ENCODE measurements at regions not wholly inside any gene's neighbourhood (a gene's known extent, or its start where the extent isn't known, plus 50 kb on each side); places are given as distances from the start of the nearest gene placed in this dataset.

GRCh38 chr11:111035746-111036145 lies 209.8 kb upstream of the POU2AF2 start:
- Histone ChIP-seq H3K27ac (ENCODE audit: low read length) (no peak overlapping the region), H3K27me3 (ENCODE audit: control insufficient read depth, insufficient read depth, low read length) (no peaks in the 10 kb centered on the region), H3K9me3 (ENCODE audit: control insufficient read depth, insufficient read depth, low read length) (no peaks in the 10 kb centered on the region), H3K4me3 (ENCODE audit: low read length) (no peak overlapping the region), H3K4me1 (ENCODE audit: control insufficient read depth, insufficient read depth, low read length) (no peaks in the 10 kb centered on the region), H3K36me3 (ENCODE audit: control insufficient read depth, insufficient read depth, low read length) (no peaks in the 10 kb centered on the region)
- no peak for TF ChIP-seq CTCF (IDR thresholded peaks at IDR 0.05)
- intact Hi-C loops (cut with micrococcal nuclease): no loop called here
- ATAC-seq: no peak
- no peaks in the 10 kb centered on the region for H3K4me1 Mint-ChIP-seq
- no peak overlapping the region for H3K4me3 Mint-ChIP-seq
- H3K9me3 Mint-ChIP-seq: peaks cover 2 to 9% of the 10 kb centered on the region in 2 donors
- H3K36me3 Mint-ChIP-seq: no peaks in the 10 kb centered on the region
- WGBS (ENCODE audit: insufficient coverage): 94% methylated on average over 1 of the region's 1 CpG
- no peak overlapping the region for H3K27ac Mint-ChIP-seq
- no peaks in the 10 kb centered on the region for H3K27me3 Mint-ChIP-seq (ENCODE audit: low read depth in 2 of 2)
- no peak for DNase-seq

GRCh38 chr11:111026241-111026640 lies 219.3 kb upstream of the POU2AF2 start:
- no peak for TF ChIP-seq CTCF (IDR thresholded peaks at IDR 0.05)
- H3K4me3 Mint-ChIP-seq: no peak overlapping the region
- H3K27me3 ChIP-seq (ENCODE audit: control insufficient read depth, insufficient read depth, low read length): no peaks in the 10 kb centered on the region
- H3K4me1 Mint-ChIP-seq: no peaks in the 10 kb centered on the region
- no peak for ATAC-seq
- intact Hi-C loops (cut with micrococcal nuclease): no loop called here
- H3K27ac ChIP-seq (ENCODE audit: low read length): no peak overlapping the region
- H3K9me3 ChIP-seq (ENCODE audit: control insufficient read depth, insufficient read depth, low read length): no peaks in the 10 kb centered on the region
- no peak for DNase-seq
- H3K36me3 ChIP-seq (ENCODE audit: control insufficient read depth, insufficient read depth, low read length): no peaks in the 10 kb centered on the region
- H3K36me3 Mint-ChIP-seq: no peaks in the 10 kb centered on the region
- peaks cover 0 to 2% of the 10 kb centered on the region in 2 donors for H3K27me3 Mint-ChIP-seq (ENCODE audit: low read depth in 2 of 2)
- H3K4me1 ChIP-seq (ENCODE audit: control insufficient read depth, insufficient read depth, low read length): no peaks in the 10 kb centered on the region
- no peak overlapping the region for H3K4me3 ChIP-seq (ENCODE audit: low read length)
- H3K27ac Mint-ChIP-seq: no peak overlapping the region
- peaks cover 6 to 12% of the 10 kb centered on the region in 2 donors for H3K9me3 Mint-ChIP-seq

- Mint-ChIP-seq H3K27ac (no peak overlapping the region), H3K4me3 (no peak overlapping the region), H3K9me3 (peaks cover 0 to 6% of the 10 kb centered on the region in 2 donors), H3K36me3 (no peaks in the 10 kb centered on the region), H3K27me3 (ENCODE audit: low read depth in 2 of 2) (peaks cover 0 to 3% of the 10 kb centered on the region in 2 donors), H3K4me1 (no peaks in the 10 kb centered on the region)
- DNase-seq (no peak), ATAC-seq (no peak)
- H3K36me3 ChIP-seq (ENCODE audit: control insufficient read depth, insufficient read depth, low read length): no peaks in the 10 kb centered on the region
- no peak overlapping the region for H3K4me3 ChIP-seq (ENCODE audit: low read length)
- no peaks in the 10 kb centered on the region for H3K9me3 ChIP-seq (ENCODE audit: control insufficient read depth, insufficient read depth, low read length)
- peaks cover 4% of the 10 kb centered on the region for H3K4me1 ChIP-seq (ENCODE audit: control insufficient read depth, insufficient read depth, low read length)
- TF ChIP-seq CTCF (IDR thresholded peaks at IDR 0.05): no peak
- no peaks in the 10 kb centered on the region for H3K27me3 ChIP-seq (ENCODE audit: control insufficient read depth, insufficient read depth, low read length)
- 84% methylated on average over 5 of the region's 5 CpGs for WGBS (ENCODE audit: insufficient coverage)
- H3K27ac ChIP-seq (ENCODE audit: low read length): no peak overlapping the region
- intact Hi-C loops (cut with micrococcal nuclease): no loop called here
These were observed 224.4 kb upstream of the POU2AF2 start for GRCh38 chr11:111021131-111021530.

- Mint-ChIP-seq H3K27ac (no peak overlapping the region), H3K36me3 (no peaks in the 10 kb centered on the region), H3K4me1 (no peaks in the 10 kb centered on the region), H3K9me3 (peaks cover 0 to 2% of the 10 kb centered on the region in 2 donors), H3K27me3 (ENCODE audit: low read depth in 2 of 2) (peaks cover 0 to 3% of the 10 kb centered on the region in 2 donors), H3K4me3 (no peak overlapping the region)
- peaks cover 4% of the 10 kb centered on the region for H3K4me1 ChIP-seq (ENCODE audit: control insufficient read depth, insufficient read depth, low read length)
- H3K36me3 ChIP-seq (ENCODE audit: control insufficient read depth, insufficient read depth, low read length): no peaks in the 10 kb centered on the region
- intact Hi-C loops (cut with micrococcal nuclease): no loop called here
- no peaks in the 10 kb centered on the region for H3K27me3 ChIP-seq (ENCODE audit: control insufficient read depth, insufficient read depth, low read length)
- DNase-seq (no peak), ATAC-seq (no peak)
- WGBS (ENCODE audit: insufficient coverage): 66% methylated on average over 8 of the region's 10 CpGs
- no peaks in the 10 kb centered on the region for H3K9me3 ChIP-seq (ENCODE audit: control insufficient read depth, insufficient read depth, low read length)
- H3K4me3 ChIP-seq (ENCODE audit: low read length): no peak overlapping the region
- no peak overlapping the region for H3K27ac ChIP-seq (ENCODE audit: low read length)
- no peak for TF ChIP-seq CTCF (IDR thresholded peaks at IDR 0.05)
These were observed 225.5 kb upstream of the POU2AF2 start for GRCh38 chr11:111019871-111020670.
